HL-60 (cell line): ENCODE measurements at regions not wholly inside any gene's neighbourhood (a gene's known extent, or its start where the extent isn't known, plus 50 kb on each side); places are given as distances from the start of the nearest gene placed in this dataset.

Source experiments
- DNase-seq, 2 experiments: peaks; one replicate each; pipeline ENCODE4 v3.0.0-alpha.2; 2010 to 2020; ENCODE audit warnings: low read depth in 1 of 2, low spot score in 1 of 2
- H3K27ac ChIP-seq: fragments of 250-450 bp; sonication (Bioruptor Pico); replicated peaks from 2 replicates; pipeline ENCODE4 v1.5.1; 2020; ENCODE audit warnings: mild to moderate bottlenecking, moderate library complexity
- H3K27me3 ChIP-seq: fragments of 250-450 bp; sonication (Bioruptor Pico); 2 replicates; pipeline ENCODE4 v1.5.1; 2021; ENCODE audit warnings: mild to moderate bottlenecking, moderate library complexity; ENCODE audit not compliant: insufficient read depth, poor library complexity, severe bottlenecking
- H3K4me3 ChIP-seq: replicated peaks from 2 replicates; pipeline ENCODE4 v1.5.1; 2011; ENCODE audit warnings: mild to moderate bottlenecking, control low read depth, low read length; ENCODE audit not compliant: insufficient read depth
- GABPA ChIP-seq: IDR thresholded peaks from 2 replicates; pipeline ENCODE4 v1.6.1; 2012; ENCODE audit warnings: low read depth
- POLR2AphosphoS5 ChIP-seq: IDR thresholded peaks from 2 replicates; pipeline ENCODE4 v1.6.1; 2012; ENCODE audit warnings: low read depth
- SPI1 ChIP-seq: IDR thresholded peaks from 2 replicates; pipeline ENCODE4 v1.6.1; 2012; ENCODE audit warnings: low read depth, mild to moderate bottlenecking, borderline replicate concordance
- TF ChIP-seq, protein P1 (sequence below): IDR thresholded peaks from one replicate; pipeline ENCODE4 v1.5.1; 2011; ENCODE audit warnings: low read length, control low read depth, inconsistent platforms; ENCODE audit not compliant: insufficient read depth
- TF ChIP-seq, protein P2 (sequence below): IDR thresholded peaks from 2 replicates; pipeline ENCODE4 v1.6.1; 2012; ENCODE audit warnings: low read depth; ENCODE audit not compliant: insufficient replicate concordance

DNA sequence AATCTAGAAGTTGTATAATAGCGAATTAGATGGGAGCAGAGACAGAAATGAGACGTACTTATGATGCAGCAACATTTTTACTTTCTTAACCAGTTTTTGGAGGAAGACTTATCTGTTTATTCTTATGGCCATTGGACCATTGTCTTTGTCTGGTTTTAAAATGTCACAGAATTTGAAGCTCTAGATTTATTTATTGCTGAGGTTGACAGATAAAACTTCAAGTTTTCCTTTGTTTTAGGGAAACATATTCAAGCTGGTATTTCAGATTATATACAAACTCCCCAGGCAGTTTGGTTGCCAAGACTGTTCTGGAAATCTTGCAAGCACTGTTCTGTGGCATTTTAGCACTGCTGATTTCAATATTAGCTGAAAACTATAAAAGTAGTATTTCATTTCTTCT lies 1021.7 kb downstream of the GALC start:
- Histone ChIP-seq H3K4me3 (no peak overlapping the region), H3K27ac (no peak overlapping the region), H3K27me3 (no peaks in the 10 kb centered on the region)
- DNase-seq, result no peak
- TF ChIP-seq SPI1 (no peak), GABPA (no peak), POLR2AphosphoS5 (no peak)
- TF ChIP-seq, protein P1, sequence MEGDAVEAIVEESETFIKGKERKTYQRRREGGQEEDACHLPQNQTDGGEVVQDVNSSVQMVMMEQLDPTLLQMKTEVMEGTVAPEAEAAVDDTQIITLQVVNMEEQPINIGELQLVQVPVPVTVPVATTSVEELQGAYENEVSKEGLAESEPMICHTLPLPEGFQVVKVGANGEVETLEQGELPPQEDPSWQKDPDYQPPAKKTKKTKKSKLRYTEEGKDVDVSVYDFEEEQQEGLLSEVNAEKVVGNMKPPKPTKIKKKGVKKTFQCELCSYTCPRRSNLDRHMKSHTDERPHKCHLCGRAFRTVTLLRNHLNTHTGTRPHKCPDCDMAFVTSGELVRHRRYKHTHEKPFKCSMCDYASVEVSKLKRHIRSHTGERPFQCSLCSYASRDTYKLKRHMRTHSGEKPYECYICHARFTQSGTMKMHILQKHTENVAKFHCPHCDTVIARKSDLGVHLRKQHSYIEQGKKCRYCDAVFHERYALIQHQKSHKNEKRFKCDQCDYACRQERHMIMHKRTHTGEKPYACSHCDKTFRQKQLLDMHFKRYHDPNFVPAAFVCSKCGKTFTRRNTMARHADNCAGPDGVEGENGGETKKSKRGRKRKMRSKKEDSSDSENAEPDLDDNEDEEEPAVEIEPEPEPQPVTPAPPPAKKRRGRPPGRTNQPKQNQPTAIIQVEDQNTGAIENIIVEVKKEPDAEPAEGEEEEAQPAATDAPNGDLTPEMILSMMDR, result no peak
- TF ChIP-seq, protein P2, sequence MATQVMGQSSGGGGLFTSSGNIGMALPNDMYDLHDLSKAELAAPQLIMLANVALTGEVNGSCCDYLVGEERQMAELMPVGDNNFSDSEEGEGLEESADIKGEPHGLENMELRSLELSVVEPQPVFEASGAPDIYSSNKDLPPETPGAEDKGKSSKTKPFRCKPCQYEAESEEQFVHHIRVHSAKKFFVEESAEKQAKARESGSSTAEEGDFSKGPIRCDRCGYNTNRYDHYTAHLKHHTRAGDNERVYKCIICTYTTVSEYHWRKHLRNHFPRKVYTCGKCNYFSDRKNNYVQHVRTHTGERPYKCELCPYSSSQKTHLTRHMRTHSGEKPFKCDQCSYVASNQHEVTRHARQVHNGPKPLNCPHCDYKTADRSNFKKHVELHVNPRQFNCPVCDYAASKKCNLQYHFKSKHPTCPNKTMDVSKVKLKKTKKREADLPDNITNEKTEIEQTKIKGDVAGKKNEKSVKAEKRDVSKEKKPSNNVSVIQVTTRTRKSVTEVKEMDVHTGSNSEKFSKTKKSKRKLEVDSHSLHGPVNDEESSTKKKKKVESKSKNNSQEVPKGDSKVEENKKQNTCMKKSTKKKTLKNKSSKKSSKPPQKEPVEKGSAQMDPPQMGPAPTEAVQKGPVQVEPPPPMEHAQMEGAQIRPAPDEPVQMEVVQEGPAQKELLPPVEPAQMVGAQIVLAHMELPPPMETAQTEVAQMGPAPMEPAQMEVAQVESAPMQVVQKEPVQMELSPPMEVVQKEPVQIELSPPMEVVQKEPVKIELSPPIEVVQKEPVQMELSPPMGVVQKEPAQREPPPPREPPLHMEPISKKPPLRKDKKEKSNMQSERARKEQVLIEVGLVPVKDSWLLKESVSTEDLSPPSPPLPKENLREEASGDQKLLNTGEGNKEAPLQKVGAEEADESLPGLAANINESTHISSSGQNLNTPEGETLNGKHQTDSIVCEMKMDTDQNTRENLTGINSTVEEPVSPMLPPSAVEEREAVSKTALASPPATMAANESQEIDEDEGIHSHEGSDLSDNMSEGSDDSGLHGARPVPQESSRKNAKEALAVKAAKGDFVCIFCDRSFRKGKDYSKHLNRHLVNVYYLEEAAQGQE, result no peak

DNA sequence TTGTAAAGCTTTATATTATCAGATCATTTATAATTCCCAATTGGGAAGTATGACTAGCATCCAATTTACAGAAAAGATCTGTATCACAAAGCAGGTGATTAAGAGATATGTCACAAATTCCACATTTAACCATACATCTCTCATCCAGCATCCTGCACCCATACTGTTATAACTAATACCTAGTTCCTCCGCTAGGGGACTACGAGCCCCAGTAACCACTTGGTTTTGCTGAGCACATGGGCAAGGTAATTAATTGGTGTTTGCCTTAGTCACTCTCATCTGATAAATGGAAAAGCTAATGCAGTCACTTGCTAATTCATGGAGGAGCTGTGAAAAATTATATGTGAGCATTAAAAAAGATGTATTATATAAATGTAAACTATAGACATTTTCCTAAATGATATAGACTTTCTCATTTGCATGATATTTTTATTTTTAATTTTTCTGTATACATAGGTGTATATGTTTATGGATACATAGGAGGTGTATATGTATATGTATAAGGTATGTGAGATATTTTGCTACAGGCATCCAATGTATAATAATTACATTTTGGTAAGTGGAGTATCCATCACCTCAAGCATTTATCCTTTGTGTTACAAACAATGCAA lies 1031.8 kb downstream of the GALC start:
- no peak overlapping the region for H3K4me3 ChIP-seq
- DNase-seq, result no peak
- no peak overlapping the region for H3K27ac ChIP-seq
- TF ChIP-seq, protein P1, result no peak
- TF ChIP-seq SPI1 (no peak), POLR2AphosphoS5 (no peak), GABPA (no peak)
- TF ChIP-seq, protein P2, result no peak
- no peaks in the 10 kb centered on the region for H3K27me3 ChIP-seq

DNA sequence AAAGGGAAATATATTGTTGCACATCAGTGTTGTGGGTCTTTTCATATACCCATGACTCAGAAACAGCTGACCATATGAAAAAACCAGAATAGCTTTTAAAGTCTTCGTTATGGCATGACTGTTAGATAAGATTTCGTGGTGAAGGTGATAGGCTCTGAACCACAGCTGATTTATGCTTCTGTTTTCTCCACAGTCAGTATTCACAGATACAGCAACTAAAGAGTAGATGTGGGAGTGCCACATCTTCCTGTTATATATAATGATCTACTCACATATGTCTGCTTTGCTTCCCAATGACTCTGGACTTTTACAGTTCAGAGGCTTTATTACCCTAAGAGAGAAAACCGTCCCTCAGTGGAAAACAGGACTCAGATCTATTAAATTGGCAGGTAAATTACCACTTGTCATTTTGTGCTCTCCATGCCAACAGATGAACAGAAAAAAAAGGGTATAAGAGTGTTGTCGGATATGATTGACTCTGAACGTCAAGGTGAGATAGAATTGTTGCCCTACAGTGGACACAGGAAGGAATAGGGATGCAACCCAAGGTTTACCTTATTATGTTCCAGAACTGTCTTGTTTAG lies 1037.1 kb downstream of the GALC start:
- Histone ChIP-seq H3K27ac (no peak overlapping the region), H3K27me3 (no peaks in the 10 kb centered on the region), H3K4me3 (no peak overlapping the region)
- no peak for DNase-seq
- TF ChIP-seq, protein P2, result no peak
- TF ChIP-seq, protein P1, result no peak
- TF ChIP-seq POLR2AphosphoS5 (no peak), GABPA (no peak), SPI1 (no peak)
